ENCODE measurements at regions not wholly inside any gene's neighbourhood (a gene's known extent, or its start where the extent isn't known, plus 50 kb on each side); places are given as distances from the start of the nearest gene placed in this dataset.
A peak's percentile ranks its signal among the peaks of the same experiment; 100 is the strongest.
"Not testable (repeated sequence)": the region's sequence is repeated elsewhere in the genome, so short reads cannot be mapped to it uniquely, and the experiment has no call there.

DNA sequence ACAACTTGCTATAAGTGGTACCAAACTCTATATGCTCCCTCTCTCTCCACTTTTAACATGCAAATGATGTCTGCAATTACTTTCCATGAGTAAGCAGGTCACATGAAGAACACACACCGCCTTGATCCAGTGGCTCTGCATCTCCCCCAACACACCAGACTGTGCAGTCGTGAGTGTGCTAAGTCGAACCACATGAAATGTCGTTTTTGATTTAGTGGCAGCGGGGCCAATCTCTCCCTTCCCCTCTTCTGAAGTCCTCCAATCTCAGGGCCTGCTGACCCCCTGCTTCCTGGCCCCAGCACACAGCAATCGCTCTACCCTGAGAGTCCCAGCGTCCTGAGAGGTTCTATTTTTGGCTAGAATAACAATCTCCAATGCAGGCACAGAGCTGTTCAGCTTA is 312.5 kb downstream of the SHQ1 start:
- DNase-seq (ENCODE audit: low spot score) = no peak

GRCh38 chr3:72533591-72534473 is 314.4 kb downstream of the SHQ1 start:
- DNase-seq (ENCODE audit: low spot score) = no peak

DNA sequence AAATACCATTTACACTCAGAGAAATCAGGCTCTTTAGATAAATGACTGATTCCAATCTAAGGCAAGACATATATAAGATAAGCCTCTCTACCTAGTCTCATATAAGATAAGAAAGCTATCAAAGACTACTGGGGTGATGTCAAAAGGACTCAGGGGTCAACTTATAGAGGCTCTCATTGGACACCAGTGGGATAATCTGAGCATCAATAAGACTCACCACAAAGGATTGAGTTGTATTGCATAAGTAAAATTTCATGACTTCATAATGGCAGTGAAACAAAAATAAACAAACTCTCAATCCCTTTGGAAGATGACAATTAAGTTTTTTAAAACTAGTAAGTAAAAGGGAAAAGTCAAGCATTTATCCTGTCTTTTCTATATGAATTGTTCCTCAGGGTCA is 317.8 kb downstream of the SHQ1 start:
- DNase-seq (ENCODE audit: low spot score) = no peak

- no peak for DNase-seq (ENCODE audit: low spot score)
Observed at GRCh38 chr3:72529081-72529480, 319.2 kb downstream of the SHQ1 start.

- DNase-seq (ENCODE audit: low spot score) = no peak
Observed at GRCh38 chr3:72523429-72524151, 324.7 kb downstream of the SHQ1 start.

- DNase-seq (ENCODE audit: low spot score) = peak; percentile 73
Observed at GRCh38 chr3:72520690-72521308, 327.4 kb downstream of the SHQ1 start.

GRCh38 chr3:72519946-72520604 is 328.2 kb downstream of the SHQ1 start:
- no peak for DNase-seq (ENCODE audit: low spot score)

- DNase-seq (ENCODE audit: low spot score) = no peak
Observed at GRCh38 chr3:72517921-72518424, 330.3 kb downstream of the SHQ1 start.

DNA sequence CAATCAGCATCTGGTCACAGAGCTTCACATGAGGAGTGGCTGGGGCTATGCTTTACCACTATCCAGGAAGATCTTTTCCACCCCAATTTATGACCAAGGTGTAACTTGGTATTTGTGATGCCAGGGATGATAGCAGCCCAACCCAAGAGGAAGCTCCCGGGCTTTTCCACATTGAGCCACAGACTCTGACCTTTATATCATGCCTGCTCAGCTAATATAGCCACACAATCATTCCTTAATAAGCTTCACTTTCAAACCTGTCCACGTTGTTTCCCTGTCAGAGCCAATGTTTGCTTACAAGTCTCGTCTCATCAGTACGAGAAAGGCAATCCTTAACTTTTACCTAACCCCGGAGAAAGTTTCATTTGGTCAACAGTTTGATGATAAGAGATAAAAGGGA is 330.9 kb downstream of the SHQ1 start:
- no peak for DNase-seq (ENCODE audit: low spot score)

GRCh38 chr3:72516361-72516760 is 331.9 kb downstream of the SHQ1 start:
- peak; percentile 18 for DNase-seq (ENCODE audit: low spot score)

- DNase-seq (ENCODE audit: low spot score) = no peak
Observed at GRCh38 chr3:72515941-72516340, 332.3 kb downstream of the SHQ1 start.

- no peak for DNase-seq (ENCODE audit: low spot score)
Observed at GRCh38 chr3:72515281-72515680, 333.0 kb downstream of the SHQ1 start.

- DNase-seq (ENCODE audit: low spot score) = no peak
Observed at GRCh38 chr3:72510247-72510646, 338.0 kb downstream of the SHQ1 start.

GRCh38 chr3:72505539-72506405 is 342.5 kb downstream of the SHQ1 start:
- DNase-seq (ENCODE audit: low spot score) = peak; percentile 44

GRCh38 chr3:72497501-72497900 is 350.7 kb downstream of the SHQ1 start:
- DNase-seq (ENCODE audit: low spot score) = not testable (repeated sequence)

- DNase-seq (ENCODE audit: low spot score) = no peak
Observed at GRCh38 chr3:72496051-72496670, 352.1 kb downstream of the SHQ1 start.

DNA sequence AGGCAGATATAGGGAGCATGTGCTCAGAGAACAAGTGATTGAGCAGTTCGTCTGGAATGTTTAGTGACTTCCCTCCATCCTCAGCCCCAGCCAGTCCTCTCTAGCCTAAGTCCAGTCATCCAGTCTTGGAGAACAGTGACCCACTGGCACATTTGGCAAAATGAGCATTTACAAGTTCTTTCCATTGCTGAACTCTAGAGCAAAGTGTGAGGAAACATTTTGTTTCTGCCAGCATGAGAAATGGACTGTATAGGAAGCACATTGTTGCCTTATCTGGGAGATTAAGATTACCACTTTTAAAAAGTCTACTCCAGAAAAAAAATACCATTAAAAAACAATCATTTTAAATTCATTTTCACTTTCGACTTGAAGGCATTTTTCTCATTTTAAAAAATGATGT is 353.6 kb downstream of the SHQ1 start:
- DNase-seq (ENCODE audit: low spot score) = no peak

DNA sequence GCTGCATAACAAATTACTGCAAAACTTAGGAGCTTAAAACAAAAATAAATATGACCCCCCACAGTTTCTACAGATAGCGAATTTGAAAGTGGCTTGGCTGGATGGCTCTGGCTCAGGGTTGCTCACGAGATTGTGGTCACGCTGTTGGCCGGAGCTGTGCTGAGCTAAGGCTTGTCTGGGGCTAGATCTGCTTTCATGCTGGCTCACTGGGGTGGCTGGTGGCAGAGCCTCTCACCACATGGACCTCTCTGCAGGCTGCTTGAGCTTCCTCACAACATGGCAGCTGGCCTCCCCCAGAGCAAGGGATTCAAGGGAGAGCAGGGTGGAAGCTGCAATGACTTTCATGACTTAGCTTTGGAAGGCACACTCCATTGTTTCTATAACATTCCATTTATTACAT is 354.1 kb downstream of the SHQ1 start:
- DNase-seq (ENCODE audit: low spot score) = no peak

GRCh38 chr3:72492240-72492639 is 356.0 kb downstream of the SHQ1 start:
- peak; percentile 89 for DNase-seq (ENCODE audit: low spot score)

- DNase-seq (ENCODE audit: low spot score) = no peak
Observed at GRCh38 chr3:72490688-72491435, 357.4 kb downstream of the SHQ1 start.
